ENCODE measurements at regions not wholly inside any gene's neighbourhood (a gene's known extent, or its start where the extent isn't known, plus 50 kb on each side); places are given as distances from the start of the nearest gene placed in this dataset.

GRCh38 chr5:56710826-56711590 lies 104.3 kb upstream of the MAP3K1 start:
- TF ChIP-seq CTCF (conservative IDR thresholded peaks at IDR 0.05) (no peak), EZH2 (IDR thresholded peaks at IDR 0.05; ENCODE audit: low read depth) (no peak)

Measured in PC-9 (cell line).